DOHH2 (cell line): ENCODE measurements at regions not wholly inside any gene's neighbourhood (a gene's known extent, or its start where the extent isn't known, plus 50 kb on each side); places are given as distances from the start of the nearest gene placed in this dataset.

Source experiments
- CTCF ChIP-seq: fragments of 200-600 bp; sonication (generic); IDR thresholded peaks from one replicate; pipeline ENCODE4 v1.5.1; 2014; ENCODE audit warnings: antibody characterized with exemption, mild to moderate bottlenecking, low read depth, low read length; ENCODE audit not compliant: poor library complexity, severe bottlenecking
- EZH2phosphoT487 ChIP-seq: fragments of 200-600 bp; sonication (generic); IDR thresholded peaks from 2 replicates; pipeline ENCODE4 v1.6.1; 2017; ENCODE audit warnings: borderline replicate concordance, mild to moderate bottlenecking, antibody characterized with exemption, low read length, moderate library complexity, mixed read lengths

DNA sequence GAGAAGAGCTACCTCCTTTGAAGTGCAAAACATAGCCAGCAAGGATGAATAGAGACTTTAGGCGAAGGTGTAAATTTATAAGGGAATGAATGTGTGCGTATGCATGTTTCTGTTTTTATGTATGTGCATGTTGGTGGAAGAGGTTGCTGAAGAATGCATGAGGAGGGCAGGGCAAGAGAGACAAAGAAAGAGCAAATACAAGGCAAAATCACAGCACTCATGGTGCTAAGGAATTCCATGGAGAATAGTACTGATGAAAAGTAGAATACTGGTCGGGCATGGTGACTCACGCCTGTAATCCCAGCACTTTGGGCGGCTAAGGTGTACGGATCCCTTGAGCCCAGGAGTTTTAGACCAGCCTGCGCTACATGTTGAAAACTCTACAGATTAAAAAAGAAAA, 762.1 kb upstream of the PTPRD start:
- TF ChIP-seq CTCF (no peak), EZH2phosphoT487 (no peak)
